ENCODE measurements at regions not wholly inside any gene's neighbourhood (a gene's known extent, or its start where the extent isn't known, plus 50 kb on each side); places are given as distances from the start of the nearest gene placed in this dataset.

GRCh38 chr10:110446954-110447608, 50.6 kb upstream of the DUSP5 start:
- DNase-seq (ENCODE audit: insufficient read length) = no peak
- no peak for FAIRE-seq
- TF ChIP-seq POLR2AphosphoS5 (IDR thresholded peaks at IDR 0.05; ENCODE audit: low read depth, low read length) = no peak
- TF ChIP-seq TAF1 (IDR thresholded peaks at IDR 0.05; ENCODE audit: borderline replicate concordance, low read depth, low read length) = no peak
- TF ChIP-seq POLR2A (IDR thresholded peaks at IDR 0.05; ENCODE audit: low read depth, low read length) = no peak

GRCh38 chr10:110447886-110448285, 49.8 kb upstream of the DUSP5 start:
- DNase-seq (ENCODE audit: insufficient read length) (no peak), FAIRE-seq (no peak)
- no peak for TF ChIP-seq POLR2AphosphoS5 (IDR thresholded peaks at IDR 0.05; ENCODE audit: low read depth, low read length)
- no peak for TF ChIP-seq TAF1 (IDR thresholded peaks at IDR 0.05; ENCODE audit: borderline replicate concordance, low read depth, low read length)
- no peak for TF ChIP-seq POLR2A (IDR thresholded peaks at IDR 0.05; ENCODE audit: low read depth, low read length)

Measured in GM12892 (cell line).